HepG2 (cell line): ENCODE measurements at regions not wholly inside any gene's neighbourhood (a gene's known extent, or its start where the extent isn't known, plus 50 kb on each side); places are given as distances from the start of the nearest gene placed in this dataset.

Experiments
- ATAC-seq: fragments of 200-7000 bp; cut with Tn5 transposase; 3 replicates; pipeline ENCODE4 v1.9.1; 2020; ENCODE audit warnings: mild to moderate bottlenecking, moderate library complexity
- BruUV-seq: library from RNA; stranded (reverse); fragments of 400-500 nt; replicated peaks from 2 replicates; lab custom pipeline; 2021; lab: Mats Ljungman, UMichigan
- CTCF ChIA-PET: fragments of 300-600 bp; formaldehyde crosslinking; extraction: SDS; loops from one replicate; lab custom pipeline; 2021; ENCODE audit warnings: low total read pairs, inconsistent platforms, low intra/inter-chr PET ratio; lab: Yijun Ruan, JAX
- POLR2A ChIA-PET: fragments of 350-600 bp; sonication (Branson Sonifier 250); formaldehyde crosslinking; loops from one replicate; lab custom pipeline; 2020; ENCODE audit warnings: antibody characterized with exemption, inconsistent platforms; lab: Yijun Ruan, JAX
- DNase-seq: peaks from one replicate; pipeline ENCODE4 v3.0.0-alpha.2; 2015; ENCODE audit warnings: low spot score
- FAIRE-seq: peaks from 3 replicates; lab custom pipeline; 2011; peaks lifted over from hg19 to GRCh38; lab: Jason Lieb, UNC
- H2AFZ ChIP-seq: one replicate; pipeline ENCODE4 v1.6.1; 2011; ENCODE audit warnings: low read length, inconsistent platforms
- H3K27ac ChIP-seq: fragments of 300-600 bp; 3 replicates; pipeline ENCODE4 v1.8.0; 2011; ENCODE audit warnings: mixed run types, mild to moderate bottlenecking, mixed read lengths, low read length, inconsistent platforms; ENCODE audit not compliant: insufficient read depth; ENCODE audit errors: extremely low read length
- H3K27me3 ChIP-seq, 2 experiments: fragments of 200-600 bp in 1 of 2; 2 replicates in 1 of 2; 3 replicates in 1 of 2; pipeline versions ENCODE4 v1.6.0 to v1.8.0; 2011; ENCODE audit warnings: low read length in 2 of 2, mild to moderate bottlenecking in 2 of 2, moderate library complexity in 2 of 2, inconsistent platforms in 1 of 2; ENCODE audit not compliant: insufficient read depth in 2 of 2, control insufficient read depth in 1 of 2
- H3K36me3 ChIP-seq, 2 experiments: fragments of 200-600 bp in 1 of 2; replicated peaks in 1 of 2; 2 replicates in 1 of 2; 3 replicates in 1 of 2; pipeline versions ENCODE4 v1.5.1 to v1.8.0; 2011; ENCODE audit warnings: low read length in 2 of 2, inconsistent platforms in 1 of 2; ENCODE audit not compliant: insufficient read depth in 2 of 2, control insufficient read depth in 1 of 2
- H3K4me1 ChIP-seq: 2 replicates; pipeline ENCODE4 v1.5.1; 2012; ENCODE audit warnings: low read length, inconsistent platforms; ENCODE audit not compliant: insufficient read depth
- H3K4me2 ChIP-seq: 2 replicates; pipeline ENCODE4 v1.6.0; 2011; ENCODE audit warnings: low read depth, low read length, inconsistent platforms
- H3K4me3 ChIP-seq, 3 experiments: fragments of 200-600 bp in 1 of 3; sonication (generic), shearing (Covaris generic) in 1 of 3; replicated peaks in 1 of 3; 2 replicates each; pipeline ENCODE4 v1.5.1; 2011 to 2016; ENCODE audit warnings: low read length in 3 of 3, inconsistent platforms in 2 of 3, low read depth in 2 of 3, mild to moderate bottlenecking in 2 of 3, control low read depth in 1 of 3, mixed read lengths in 1 of 3; ENCODE audit not compliant: insufficient read depth in 1 of 3
- H3K79me2 ChIP-seq: one replicate; pipeline ENCODE4 v1.6.1; 2011; ENCODE audit warnings: low read length, inconsistent platforms; ENCODE audit not compliant: insufficient read depth
- H3K9ac ChIP-seq: 2 replicates; pipeline ENCODE4 v1.6.0; 2011; ENCODE audit warnings: mild to moderate bottlenecking, low read depth, low read length, inconsistent platforms; ENCODE audit not compliant: insufficient read depth
- H3K9me3 ChIP-seq: 2 replicates; pipeline ENCODE4 v1.5.1; 2012; ENCODE audit warnings: mild to moderate bottlenecking, low read length
- H4K20me1 ChIP-seq: 2 replicates; pipeline ENCODE4 v1.6.0; 2011; ENCODE audit warnings: inconsistent platforms, mild to moderate bottlenecking, low read length, moderate library complexity; ENCODE audit not compliant: insufficient read depth
- BCLAF1 ChIP-seq: fragments of 450-650 bp; IDR thresholded peaks from 2 replicates; pipeline ENCODE4 v1.6.1; 2017; ENCODE audit warnings: mild to moderate bottlenecking
- HDAC6 ChIP-seq: fragments of 200-600 bp; sonication (generic); IDR thresholded peaks from 2 replicates; pipeline ENCODE4 v1.7.0; 2017; ENCODE audit warnings: mild to moderate bottlenecking, antibody characterized with exemption, low read length, low read depth
- RAD21 ChIP-seq: fragments of 450-650 bp; formaldehyde crosslinking; IDR thresholded peaks from 2 replicates; pipeline ENCODE4 v1.5.0; 2020; ENCODE audit warnings: mild to moderate bottlenecking
- RBFOX2 ChIP-seq: fragments of 200-400 bp; formaldehyde crosslinking; IDR thresholded peaks from 2 replicates; pipeline ENCODE4 v1.6.1; 2017; ENCODE audit warnings: low read depth, mild to moderate bottlenecking, low read length
- ZC3H4 ChIP-seq: sonication (generic); formaldehyde crosslinking; IDR thresholded peaks from 2 replicates; pipeline ENCODE4 v1.4.0; 2020; ENCODE audit warnings: missing genetic modification reagents, borderline replicate concordance
- ZNF281 ChIP-seq: sonication (generic); formaldehyde crosslinking; IDR thresholded peaks from 2 replicates; pipeline ENCODE4 v1.4.0; 2020; ENCODE audit warnings: missing genetic modification reagents, borderline replicate concordance
- ZNF30 ChIP-seq: sonication (generic); formaldehyde crosslinking; IDR thresholded peaks from 2 replicates; pipeline ENCODE4 v1.5.0; 2020; ENCODE audit warnings: mild to moderate bottlenecking, missing genetic modification reagents
- ZNF747 ChIP-seq: sonication (generic); formaldehyde crosslinking; IDR thresholded peaks from 2 replicates; pipeline ENCODE4 v1.8.1; 2023; ENCODE audit warnings: missing genetic modification reagents, mild to moderate bottlenecking, borderline replicate concordance
- ZSCAN20 ChIP-seq: sonication (generic); formaldehyde crosslinking; IDR thresholded peaks from 2 replicates; pipeline ENCODE4 v1.4.0; 2020; ENCODE audit warnings: missing genetic modification reagents, mild to moderate bottlenecking, borderline replicate concordance
- WGBS: methylation state at CpG from one replicate; pipeline ENCODE4 v1.1.6; 2017; ENCODE audit warnings: low lambda C conversion rate; 5-methylcytosine and 5-hydroxymethylcytosine counted together
- in situ Hi-C: cut with HindIII; loops from 2 replicates; pipeline ENCODE4 v1.10.0; 2017; ENCODE audit warnings: low pct_unique_long_range_greater_than_20kb; ENCODE audit not compliant: extremely low pct_ligation_motif_present
- intact Hi-C: fragments of 100-400 bp; cut with micrococcal nuclease; formaldehyde crosslinking; loops from one replicate; pipeline ENCODE4 v1.10.0; 2022; ENCODE audit not compliant: unreplicated experiment
- TF ChIP-seq, protein P1 (sequence below): sonication (generic); formaldehyde crosslinking; IDR thresholded peaks from 2 replicates; pipeline ENCODE4 v1.5.1; 2020; ENCODE audit warnings: missing genetic modification reagents, mild to moderate bottlenecking, borderline replicate concordance

DNA sequence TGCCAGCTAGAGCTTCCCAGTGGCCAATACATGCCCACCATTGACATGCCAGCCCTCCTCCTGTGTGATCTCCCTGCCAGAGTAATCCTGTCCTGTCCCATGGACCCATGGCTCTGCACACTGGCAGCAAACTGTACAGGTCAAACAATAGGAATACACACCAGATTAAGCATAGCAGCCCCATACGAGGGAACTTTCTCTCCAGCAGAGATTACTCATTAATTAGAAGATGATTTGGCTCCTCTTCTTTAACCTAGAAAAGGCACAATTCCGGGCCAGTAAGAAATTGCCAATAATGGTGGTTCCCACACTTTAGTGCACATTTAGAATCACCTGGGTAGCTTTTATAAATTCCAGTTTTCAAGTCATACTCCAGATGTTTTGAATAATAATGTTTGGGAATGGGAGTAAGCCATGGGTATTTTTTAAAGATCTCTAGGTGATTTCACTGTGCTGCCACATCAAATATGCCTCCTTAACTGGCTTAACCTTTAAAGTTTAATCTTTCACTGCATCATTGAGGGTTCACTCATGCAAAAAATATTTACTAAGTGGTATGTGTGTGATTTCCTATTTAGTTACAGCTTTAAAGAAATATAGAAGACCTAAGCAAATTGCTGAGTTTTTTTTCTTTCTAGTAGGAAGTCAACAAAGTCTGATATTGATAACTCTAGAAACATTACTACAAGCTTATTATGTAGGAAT, 277.6 kb upstream of the NWD2 start:
- 15% methylated on average over 2 of the region's 2 CpGs for WGBS
- no peak for DNase-seq
- Histone ChIP-seq H3K36me3 (no peaks in the 10 kb centered on the region), H3K27me3 (no peaks in the 10 kb centered on the region), H3K79me2 (no peaks in the 10 kb centered on the region), H3K27ac (no peak overlapping the region), H3K4me3 (no peak overlapping the region), H3K9me3 (no peaks in the 10 kb centered on the region; the same call in 1 of the 2 replicates), H3K4me2 (no peak overlapping the region), H2AFZ (no peak overlapping the region), H3K4me1 (no peaks in the 10 kb centered on the region), H4K20me1 (no peaks in the 10 kb centered on the region), H3K9ac (no peak overlapping the region)
- CTCF ChIA-PET: no interaction called here
- intact Hi-C loops: no loop called here
- no TSS peak for BruUV-seq
- in situ Hi-C loops: no loop called here
- POLR2A ChIA-PET: no interaction called here
- no peak for FAIRE-seq
- no peak for TF ChIP-seq RBFOX2
- TF ChIP-seq BCLAF1: no peak
- TF ChIP-seq ZSCAN20: no peak
- no peak for TF ChIP-seq HDAC6
- no peak for ATAC-seq

DNA sequence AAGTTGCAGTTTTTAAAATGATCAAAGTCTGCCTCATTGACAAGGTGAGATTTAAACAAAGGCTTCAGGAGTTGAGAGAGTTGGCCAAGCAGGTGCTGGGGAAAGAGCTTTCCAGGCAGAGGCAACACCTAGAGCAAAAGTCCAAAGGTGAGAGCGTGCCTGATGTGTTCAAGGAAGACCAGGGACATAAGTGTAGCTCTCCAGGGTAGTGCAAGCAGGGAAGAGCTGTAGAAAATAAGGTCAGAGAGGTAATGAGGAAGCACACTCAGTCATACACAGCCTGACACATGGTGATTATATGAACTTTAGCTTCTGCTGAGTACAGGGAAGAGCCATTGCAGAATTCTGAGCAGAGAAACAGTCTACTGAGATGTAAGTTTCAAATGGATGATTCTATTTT, 265.0 kb upstream of the NWD2 start:
- H3K9me3 ChIP-seq: no peaks in the 10 kb centered on the region
- H3K4me1 ChIP-seq: no peaks in the 10 kb centered on the region
- DNase-seq (no peak), FAIRE-seq (no peak), ATAC-seq (no peak)
- H3K79me2 ChIP-seq: no peaks in the 10 kb centered on the region
- H3K27me3 ChIP-seq: no peaks in the 10 kb centered on the region
- in situ Hi-C loops (no loop called here), intact Hi-C loops (no loop called here)
- no TSS peak for BruUV-seq
- H3K4me3 ChIP-seq: no peak overlapping the region
- no peak overlapping the region for H2AFZ ChIP-seq
- ChIA-PET CTCF (no interaction called here), POLR2A (no interaction called here)
- H3K9ac ChIP-seq: no peak overlapping the region
- H4K20me1 ChIP-seq: no peaks in the 10 kb centered on the region
- no peaks in the 10 kb centered on the region for H3K36me3 ChIP-seq
- 9% methylated on average over 1 of the region's 1 CpG for WGBS
- no peak overlapping the region for H3K27ac ChIP-seq
- H3K4me2 ChIP-seq: no peak overlapping the region
- TF ChIP-seq ZC3H4: no peak
- TF ChIP-seq ZNF747 (CRISPR knock-in tag): no peak
- no peak for TF ChIP-seq RAD21
- TF ChIP-seq ZNF30 (CRISPR knock-in tag): no peak
- TF ChIP-seq, protein P1, sequence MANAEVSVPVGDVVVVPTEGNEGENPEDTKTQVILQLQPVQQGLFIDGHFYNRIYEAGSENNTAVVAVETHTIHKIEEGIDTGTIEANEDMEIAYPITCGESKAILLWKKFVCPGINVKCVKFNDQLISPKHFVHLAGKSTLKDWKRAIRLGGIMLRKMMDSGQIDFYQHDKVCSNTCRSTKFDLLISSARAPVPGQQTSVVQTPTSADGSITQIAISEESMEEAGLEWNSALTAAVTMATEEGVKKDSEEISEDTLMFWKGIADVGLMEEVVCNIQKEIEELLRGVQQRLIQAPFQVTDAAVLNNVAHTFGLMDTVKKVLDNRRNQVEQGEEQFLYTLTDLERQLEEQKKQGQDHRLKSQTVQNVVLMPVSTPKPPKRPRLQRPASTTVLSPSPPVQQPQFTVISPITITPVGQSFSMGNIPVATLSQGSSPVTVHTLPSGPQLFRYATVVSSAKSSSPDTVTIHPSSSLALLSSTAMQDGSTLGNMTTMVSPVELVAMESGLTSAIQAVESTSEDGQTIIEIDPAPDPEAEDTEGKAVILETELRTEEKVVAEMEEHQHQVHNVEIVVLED (CRISPR knock-in tag): no peak
- TF ChIP-seq ZNF281 (CRISPR knock-in tag): no peak
